Dermis blood vessel endothelial cell (primary cell): ENCODE measurements at regions not wholly inside any gene's neighbourhood (a gene's known extent, or its start where the extent isn't known, plus 50 kb on each side); places are given as distances from the start of the nearest gene placed in this dataset.

ENCODE experiments used
- DNase-seq: peaks from one replicate; pipeline ENCODE4 v3.0.0; 2010

- no peak for DNase-seq
Observed at GRCh38 chr10:107264742-107265141, 100.2 kb upstream of the SORCS1 start.

GRCh38 chr10:107244122-107244521 is 79.6 kb upstream of the SORCS1 start:
- no peak for DNase-seq

GRCh38 chr10:107238275-107238674 is 73.8 kb upstream of the SORCS1 start:
- no peak for DNase-seq

GRCh38 chr10:107232013-107232412 is 67.5 kb upstream of the SORCS1 start:
- DNase-seq = no peak

GRCh38 chr10:107230887-107231286 is 66.4 kb upstream of the SORCS1 start:
- DNase-seq = no peak

GRCh38 chr10:107215681-107216080 is 51.2 kb upstream of the SORCS1 start:
- no peak for DNase-seq
